GM18858 (cell line): ENCODE measurements at regions not wholly inside any gene's neighbourhood (a gene's known extent, or its start where the extent isn't known, plus 50 kb on each side); places are given as distances from the start of the nearest gene placed in this dataset.
A peak's percentile ranks its signal among the peaks of the same experiment; 100 is the strongest.

ENCODE experiments used
- ATAC-seq: cut with Tn5 transposase; IDR thresholded peaks from one replicate; pipeline ENCODE4 v1.9.1; 2021; ENCODE audit not compliant: unreplicated experiment

DNA sequence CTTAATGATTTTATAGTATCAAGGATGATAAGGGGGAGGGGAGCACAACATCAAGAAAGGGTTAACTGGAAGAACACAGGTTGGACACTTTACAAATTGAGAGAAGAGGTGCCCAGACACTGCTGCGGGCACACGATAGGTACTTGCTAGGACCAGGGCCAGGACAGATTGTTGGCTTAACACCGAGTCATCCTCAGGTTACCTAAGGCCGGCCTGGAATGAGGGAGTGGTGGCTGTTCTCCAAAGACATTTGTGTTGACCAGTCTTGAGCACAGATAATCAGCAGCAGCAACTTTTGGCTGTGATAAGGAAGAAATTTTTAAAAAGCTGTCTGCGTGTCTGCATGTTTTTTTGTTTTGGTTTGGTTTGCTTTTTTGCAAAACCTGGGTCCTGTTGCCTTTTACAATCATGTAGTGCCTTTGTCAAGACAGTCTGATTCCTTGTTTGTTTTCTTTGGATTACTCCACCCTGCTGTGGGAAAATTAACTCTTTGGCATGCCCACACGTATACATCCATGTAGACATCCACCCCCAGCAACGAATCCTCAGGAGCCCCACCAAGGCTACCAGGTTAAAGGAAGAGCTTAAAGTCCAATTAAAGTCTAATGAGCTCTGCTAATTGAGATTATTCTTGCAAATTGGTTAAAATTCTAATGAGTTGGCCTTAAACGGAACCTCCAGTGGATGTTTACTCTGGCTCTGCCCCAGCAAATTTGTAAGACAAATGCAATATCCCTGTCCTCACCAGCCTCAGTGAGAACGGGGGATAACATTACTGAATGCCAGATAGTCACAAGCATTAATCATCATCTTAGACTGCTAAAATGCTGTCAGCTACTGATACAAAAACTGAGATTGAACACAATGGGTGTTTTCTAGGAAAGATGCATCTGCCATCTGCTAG lies 382.3 kb downstream of the ACTL7B start:
- no peak for ATAC-seq

- no peak for ATAC-seq
Observed at GRCh38 chr9:108469654-108470053, 386.1 kb downstream of the ACTL7B start.

DNA sequence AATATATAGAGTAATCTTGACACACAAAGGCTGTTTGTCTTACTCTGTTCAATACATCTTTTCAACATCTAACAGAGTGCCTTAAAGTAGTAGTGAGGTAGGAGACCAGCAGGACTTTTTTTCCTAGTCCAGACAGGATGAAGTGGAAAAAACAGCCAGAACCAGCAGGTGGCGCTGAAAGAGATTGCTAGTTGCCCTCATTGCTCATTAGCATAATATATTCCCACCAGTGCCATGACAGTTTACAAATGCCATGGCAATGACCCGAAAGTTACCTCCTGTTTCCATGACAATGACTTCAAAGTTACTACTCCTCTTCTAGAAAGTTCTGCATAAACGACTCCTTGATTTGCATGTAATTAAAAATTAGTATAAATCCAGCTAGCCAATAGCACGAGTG lies 387.4 kb downstream of the ACTL7B start:
- ATAC-seq = peak; percentile 62

DNA sequence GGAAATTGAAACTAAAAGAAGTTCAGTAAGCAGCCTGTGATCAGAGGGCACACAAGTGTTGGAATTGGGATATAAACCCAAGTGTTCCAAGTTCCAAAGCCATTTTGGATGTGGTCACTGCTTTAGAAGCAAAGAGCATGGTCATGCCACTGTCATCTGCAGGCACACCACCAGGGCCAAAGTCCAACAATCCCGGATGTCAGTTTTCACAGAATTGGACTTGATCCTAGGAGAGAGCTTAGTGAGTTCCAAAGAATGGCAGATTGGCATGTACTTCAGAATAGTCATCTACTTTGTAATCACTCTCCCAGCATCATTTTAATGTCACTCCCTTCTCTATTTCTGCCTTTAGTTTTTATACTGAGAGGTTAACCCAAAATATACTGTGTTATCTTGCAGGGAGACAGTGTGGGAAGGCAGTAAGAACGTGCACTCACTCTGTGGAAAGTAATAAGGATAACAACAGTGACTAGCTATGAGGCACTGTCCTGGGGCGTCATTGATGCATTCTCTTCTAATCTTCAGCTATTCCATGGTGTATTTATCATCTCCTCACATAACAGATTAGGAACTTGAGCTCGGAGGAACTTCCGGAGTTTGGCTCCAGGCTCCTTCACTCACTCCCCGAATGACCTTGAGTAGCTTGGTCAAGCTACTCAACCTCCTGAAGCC lies 388.0 kb downstream of the ACTL7B start:
- no peak for ATAC-seq

DNA sequence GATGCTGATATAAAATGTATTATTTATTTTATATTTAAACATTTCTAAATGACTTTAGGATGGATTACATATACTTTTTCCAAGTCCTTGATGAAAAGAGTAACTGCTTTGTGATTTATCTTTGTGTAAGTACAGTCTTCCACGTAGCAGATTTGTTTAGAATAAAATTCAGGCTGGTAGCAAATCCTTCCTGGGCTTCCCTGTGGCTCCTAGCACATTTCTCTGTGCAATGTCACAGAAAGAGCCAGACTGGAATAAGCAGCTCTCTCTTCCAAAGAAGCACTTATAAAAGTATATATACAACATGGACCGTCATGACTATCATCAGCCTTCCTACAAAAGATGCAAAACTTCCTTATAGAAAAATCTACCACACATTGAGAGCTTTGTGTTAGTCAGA lies 388.6 kb downstream of the ACTL7B start:
- no peak for ATAC-seq

- ATAC-seq = no peak
Observed at GRCh38 chr9:108466304-108466703, 389.5 kb downstream of the ACTL7B start.

DNA sequence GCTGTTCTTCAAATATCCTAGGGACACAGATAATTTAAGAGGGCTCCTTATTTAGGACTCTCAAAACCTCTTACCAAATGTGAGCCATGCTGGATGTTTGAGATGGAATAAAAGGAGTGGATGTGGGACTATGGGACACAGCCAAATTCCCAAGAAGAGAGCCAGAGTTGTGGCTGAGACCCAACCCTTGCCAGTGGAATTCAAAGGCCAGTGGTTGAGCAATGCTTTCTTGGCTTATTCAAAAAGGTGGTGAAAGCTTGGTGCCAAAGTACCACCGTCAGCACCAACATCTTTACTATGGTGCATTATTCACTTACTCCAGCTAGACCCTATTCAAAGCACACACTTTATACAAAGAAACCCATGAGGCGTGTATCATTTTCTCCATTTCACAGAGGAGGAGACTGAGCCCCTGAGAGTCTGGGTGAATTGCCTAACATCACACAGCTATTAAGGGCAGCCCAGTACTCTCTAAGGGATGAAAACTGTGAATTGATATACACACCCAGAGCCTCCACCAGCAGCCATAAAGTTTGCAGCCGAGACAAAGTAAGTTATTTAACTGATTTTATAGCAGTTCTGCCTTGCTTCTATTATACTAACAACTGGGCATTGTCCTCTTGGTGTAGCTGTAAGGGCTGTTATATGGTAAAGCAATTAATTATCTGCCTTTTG lies 391.7 kb downstream of the ACTL7B start:
- ATAC-seq = no peak

GRCh38 chr9:108456903-108457302 lies 398.9 kb downstream of the ACTL7B start:
- ATAC-seq = no peak

GRCh38 chr9:108445431-108446071 lies 410.2 kb downstream of the ACTL7B start:
- ATAC-seq = no peak

GRCh38 chr9:108444400-108445358 lies 411.1 kb downstream of the ACTL7B start:
- ATAC-seq = no peak

- ATAC-seq = no peak
Observed at GRCh38 chr9:108443741-108444140, 412.0 kb downstream of the ACTL7B start.

DNA sequence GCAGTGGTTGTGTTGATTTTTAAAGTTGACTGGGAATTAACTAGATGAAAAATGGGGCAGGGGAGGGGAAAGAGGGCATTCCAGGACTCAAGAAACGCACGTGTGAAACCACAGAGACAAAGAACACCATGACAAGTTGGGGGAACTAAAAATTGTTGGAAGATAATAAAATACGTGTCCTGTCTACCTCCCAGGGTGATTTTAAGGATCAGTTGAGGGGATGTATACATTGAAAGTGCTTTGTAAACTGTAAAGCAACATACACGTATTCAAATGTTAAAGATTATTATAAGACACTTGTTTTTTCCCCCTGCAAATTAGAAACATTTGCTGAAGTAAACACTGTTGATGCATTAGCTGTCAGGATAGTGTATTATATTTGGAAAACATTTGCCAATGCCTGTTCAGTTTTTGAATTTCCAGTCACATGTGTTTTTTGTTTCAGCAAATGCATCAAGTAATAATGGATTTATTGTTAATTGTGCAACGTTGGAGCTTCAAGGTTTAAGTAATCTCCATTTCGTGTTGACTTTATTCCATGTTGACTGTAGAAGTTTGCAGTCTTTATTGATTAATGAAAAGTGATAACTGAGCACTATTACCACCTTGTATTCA lies 412.7 kb downstream of the ACTL7B start:
- no peak for ATAC-seq

DNA sequence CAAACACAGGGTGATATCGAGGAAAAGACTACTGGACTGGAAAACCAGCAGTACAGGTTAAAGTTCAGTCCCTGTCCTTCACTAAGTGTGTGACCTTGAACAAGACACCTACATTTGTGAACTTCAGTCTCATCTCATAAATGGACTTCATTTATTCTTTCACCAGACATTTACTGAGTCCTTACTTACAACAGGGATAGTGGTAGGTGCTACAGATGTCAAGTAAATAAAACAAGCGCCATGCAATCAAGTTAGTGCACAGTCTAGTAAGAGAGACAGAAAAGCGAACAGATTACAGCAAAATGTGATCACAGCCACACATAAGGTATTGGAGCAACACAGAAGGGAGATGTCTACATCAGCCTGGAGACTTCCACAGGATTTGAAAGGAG lies 413.2 kb downstream of the ACTL7B start:
- no peak for ATAC-seq

DNA sequence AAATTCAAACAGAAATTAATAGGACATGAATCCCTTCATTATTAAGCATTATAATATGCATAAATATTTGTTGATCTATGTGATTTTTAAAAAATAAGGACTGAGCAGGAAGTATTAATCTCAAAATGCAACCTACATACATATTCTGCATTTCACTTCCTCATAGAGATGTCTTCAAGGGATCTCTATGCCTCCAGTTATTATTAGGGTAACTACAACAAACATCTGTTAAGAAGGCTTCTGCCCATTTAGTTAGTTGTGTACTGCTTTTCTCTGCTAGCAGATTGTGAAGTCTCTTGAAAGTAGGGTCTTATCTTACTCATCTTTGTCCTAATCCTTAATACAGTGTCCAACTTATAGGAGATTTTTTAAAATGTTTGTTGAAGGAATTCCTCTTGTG lies 414.1 kb downstream of the ACTL7B start:
- no peak for ATAC-seq

GRCh38 chr9:108441251-108441650 lies 414.5 kb downstream of the ACTL7B start:
- ATAC-seq = no peak

GRCh38 chr9:108439947-108440346 lies 415.8 kb downstream of the ACTL7B start:
- ATAC-seq = no peak

GRCh38 chr9:108437656-108438055 lies 418.1 kb downstream of the ACTL7B start:
- ATAC-seq = no peak

- ATAC-seq = no peak
Observed at GRCh38 chr9:108436448-108436847, 419.3 kb downstream of the ACTL7B start.

- ATAC-seq = no peak
Observed at GRCh38 chr9:108434502-108434901, 421.3 kb downstream of the ACTL7B start.

- no peak for ATAC-seq
Observed at GRCh38 chr9:108434036-108434435, 421.8 kb downstream of the ACTL7B start.
